Left lung (tissue), 4 donors: ENCODE measurements at regions not wholly inside any gene's neighbourhood (a gene's known extent, or its start where the extent isn't known, plus 50 kb on each side); places are given as distances from the start of the nearest gene placed in this dataset.
A peak's percentile ranks its signal among the peaks of the same experiment; 100 is the strongest.

Experiments used
- ATAC-seq: fragments of 200-7000 bp; cut with Tn5 transposase; one replicate; pipeline ENCODE4 v1.9.1; 2020; ENCODE audit warnings: moderate library complexity
- DNase-seq, 4 donors: peaks; one replicate each; pipeline ENCODE4 v3.0.0-alpha.2; 2013 to 2020
- H3K27ac ChIP-seq, 2 donors: fragments of 200-600 bp; sonication (generic) in 1 of 2; one replicate each; pipeline versions ENCODE4 v1.5.0 to v1.8.0; 2020 to 2021
- H3K27me3 ChIP-seq, 2 donors: fragments of 200-600 bp; sonication (generic) in 1 of 2; one replicate each; pipeline versions ENCODE4 v1.5.0 to v1.8.0; 2020 to 2021
- H3K36me3 ChIP-seq, 2 donors: fragments of 200-600 bp; sonication (generic) in 1 of 2; one replicate each; pipeline versions ENCODE4 v1.5.0 to v1.8.0; 2020 to 2021
- H3K4me1 ChIP-seq, 2 donors: fragments of 200-600 bp; one replicate each; pipeline ENCODE4 v1.8.0; 2021
- H3K4me3 ChIP-seq, 2 donors: fragments of 200-600 bp; sonication (generic) in 1 of 2; one replicate each; pipeline versions ENCODE4 v1.5.0 to v1.8.0; 2020 to 2021; ENCODE audit warnings: mild to moderate bottlenecking in 1 of 2
- H3K9me3 ChIP-seq, 2 donors: fragments of 200-600 bp; sonication (generic) in 1 of 2; one replicate each; pipeline versions ENCODE4 v1.5.0 to v1.8.0; 2020 to 2021
- CTCF ChIP-seq, 2 donors: fragments of 200-600 bp; sonication (generic) in 1 of 2; IDR thresholded peaks; one replicate each; pipeline versions ENCODE4 v1.5.0 to v1.8.0; 2021; ENCODE audit warnings: antibody characterized with exemption in 2 of 2
- intact Hi-C, 2 donors: fragments of 100-400 bp; cut with DNase I; formaldehyde crosslinking; loops; one replicate each; pipeline versions ENCODE4 v1.11.2 to v1.14.2; 2022
- donor health status: DM: no; HTN: yes; CAD: no.
- donor health status: DM: no; HTN: no; CAD: no.

GRCh38 chr6:91788501-91788900 is 1201.6 kb upstream of the MAP3K7 start:
- H3K4me1 ChIP-seq: no peaks in the 10 kb centered on the region

GRCh38 chr6:91786474-91787184 is 1199.8 kb upstream of the MAP3K7 start:
- H3K9me3 ChIP-seq: no peaks in the 10 kb centered on the region
- ATAC-seq: peak; percentile 49
- H3K4me3 ChIP-seq: no peak overlapping the region
- intact Hi-C loops: no loop called here
- no peaks in the 10 kb centered on the region for H3K36me3 ChIP-seq
- TF ChIP-seq CTCF (IDR thresholded peaks at IDR 0.05): no peak
- H3K27me3 ChIP-seq: no peaks in the 10 kb centered on the region
- H3K4me1 ChIP-seq: no peaks in the 10 kb centered on the region
- H3K27ac ChIP-seq: no peak overlapping the region
- peak in 1 of 4 donors; percentile 13 for DNase-seq

More at GRCh38 chr6:91788501-91788900, 1201.6 kb upstream of the MAP3K7 start:
- Histone ChIP-seq H3K4me3 (no peak overlapping the region), H3K27ac (no peak overlapping the region), H3K36me3 (no peaks in the 10 kb centered on the region), H3K27me3 (no peaks in the 10 kb centered on the region), H3K9me3 (no peaks in the 10 kb centered on the region)
- ATAC-seq (no peak), DNase-seq (no peak)
- intact Hi-C loops: no loop called here
- no peak for TF ChIP-seq CTCF (IDR thresholded peaks at IDR 0.05)

- ATAC-seq: peak; percentile 84
- no peaks in the 10 kb centered on the region for H3K4me1 ChIP-seq
- peak in 1 of 4 donors; percentile 11 for DNase-seq
- no peak overlapping the region for H3K27ac ChIP-seq
- no peak overlapping the region for H3K4me3 ChIP-seq
- H3K9me3 ChIP-seq: no peaks in the 10 kb centered on the region
- no peaks in the 10 kb centered on the region for H3K36me3 ChIP-seq
- no peak for TF ChIP-seq CTCF (IDR thresholded peaks at IDR 0.05)
- intact Hi-C loops: no loop called here
- no peaks in the 10 kb centered on the region for H3K27me3 ChIP-seq
These were observed 1195.9 kb upstream of the MAP3K7 start for GRCh38 chr6:91782802-91783201.

GRCh38 chr6:91781946-91782345 is 1195.1 kb upstream of the MAP3K7 start:
- Histone ChIP-seq H3K27ac (no peak overlapping the region), H3K4me3 (no peak overlapping the region), H3K36me3 (no peaks in the 10 kb centered on the region), H3K4me1 (no peaks in the 10 kb centered on the region), H3K27me3 (no peaks in the 10 kb centered on the region), H3K9me3 (no peaks in the 10 kb centered on the region)
- no peak for TF ChIP-seq CTCF (IDR thresholded peaks at IDR 0.05)
- no peak for ATAC-seq
- DNase-seq: no peak
- intact Hi-C loops: no loop called here

- no peak for ATAC-seq
- Histone ChIP-seq H3K4me1 (no peaks in the 10 kb centered on the region), H3K36me3 (no peaks in the 10 kb centered on the region), H3K4me3 (no peak overlapping the region), H3K27ac (no peak overlapping the region), H3K27me3 (no peaks in the 10 kb centered on the region), H3K9me3 (peaks cover 0 to 15% of the 10 kb centered on the region in 2 donors)
- TF ChIP-seq CTCF (IDR thresholded peaks at IDR 0.05): no peak
- intact Hi-C loops: no loop called here
- DNase-seq: no peak
These were observed 1193.4 kb upstream of the MAP3K7 start for GRCh38 chr6:91780270-91780669.
